Testis (tissue), 2 donors: ENCODE measurements at regions not wholly inside any gene's neighbourhood (a gene's known extent, or its start where the extent isn't known, plus 50 kb on each side); places are given as distances from the start of the nearest gene placed in this dataset.

Experiments used
- POLR2A ChIP-seq: fragments of 450-650 bp; IDR thresholded peaks from one replicate; pipeline ENCODE4 v1.6.1; 2017; ENCODE audit warnings: antibody characterized with exemption, mild to moderate bottlenecking, moderate library complexity
- TF ChIP-seq, protein P1 (sequence below), 3 experiments: fragments of 450-650 bp in 2 of 3; fragments of 200-600 bp in 1 of 3; sonication (generic) in 1 of 3; IDR thresholded peaks; one replicate each; pipeline ENCODE4 v1.5.1; 2016 to 2019; ENCODE audit warnings: antibody characterized with exemption in 3 of 3, mild to moderate bottlenecking in 2 of 3, moderate library complexity in 1 of 3

GRCh38 chr10:130782467-130782866 is 529.1 kb downstream of the TCERG1L start:
- TF ChIP-seq, protein P1, sequence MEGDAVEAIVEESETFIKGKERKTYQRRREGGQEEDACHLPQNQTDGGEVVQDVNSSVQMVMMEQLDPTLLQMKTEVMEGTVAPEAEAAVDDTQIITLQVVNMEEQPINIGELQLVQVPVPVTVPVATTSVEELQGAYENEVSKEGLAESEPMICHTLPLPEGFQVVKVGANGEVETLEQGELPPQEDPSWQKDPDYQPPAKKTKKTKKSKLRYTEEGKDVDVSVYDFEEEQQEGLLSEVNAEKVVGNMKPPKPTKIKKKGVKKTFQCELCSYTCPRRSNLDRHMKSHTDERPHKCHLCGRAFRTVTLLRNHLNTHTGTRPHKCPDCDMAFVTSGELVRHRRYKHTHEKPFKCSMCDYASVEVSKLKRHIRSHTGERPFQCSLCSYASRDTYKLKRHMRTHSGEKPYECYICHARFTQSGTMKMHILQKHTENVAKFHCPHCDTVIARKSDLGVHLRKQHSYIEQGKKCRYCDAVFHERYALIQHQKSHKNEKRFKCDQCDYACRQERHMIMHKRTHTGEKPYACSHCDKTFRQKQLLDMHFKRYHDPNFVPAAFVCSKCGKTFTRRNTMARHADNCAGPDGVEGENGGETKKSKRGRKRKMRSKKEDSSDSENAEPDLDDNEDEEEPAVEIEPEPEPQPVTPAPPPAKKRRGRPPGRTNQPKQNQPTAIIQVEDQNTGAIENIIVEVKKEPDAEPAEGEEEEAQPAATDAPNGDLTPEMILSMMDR (IDR thresholded peaks at IDR 0.05), result no peak
- TF ChIP-seq POLR2A, result no peak
